GM12873 (cell line): ENCODE measurements at regions not wholly inside any gene's neighbourhood (a gene's known extent, or its start where the extent isn't known, plus 50 kb on each side); places are given as distances from the start of the nearest gene placed in this dataset.

Source experiments
- CTCF ChIP-seq: IDR thresholded peaks from 2 replicates; pipeline ENCODE4 v1.5.1; 2012; ENCODE audit warnings: low read depth, mild to moderate bottlenecking, moderate library complexity, low read length, control low read depth; ENCODE audit not compliant: insufficient read depth; ENCODE audit errors: missing control alignments

DNA sequence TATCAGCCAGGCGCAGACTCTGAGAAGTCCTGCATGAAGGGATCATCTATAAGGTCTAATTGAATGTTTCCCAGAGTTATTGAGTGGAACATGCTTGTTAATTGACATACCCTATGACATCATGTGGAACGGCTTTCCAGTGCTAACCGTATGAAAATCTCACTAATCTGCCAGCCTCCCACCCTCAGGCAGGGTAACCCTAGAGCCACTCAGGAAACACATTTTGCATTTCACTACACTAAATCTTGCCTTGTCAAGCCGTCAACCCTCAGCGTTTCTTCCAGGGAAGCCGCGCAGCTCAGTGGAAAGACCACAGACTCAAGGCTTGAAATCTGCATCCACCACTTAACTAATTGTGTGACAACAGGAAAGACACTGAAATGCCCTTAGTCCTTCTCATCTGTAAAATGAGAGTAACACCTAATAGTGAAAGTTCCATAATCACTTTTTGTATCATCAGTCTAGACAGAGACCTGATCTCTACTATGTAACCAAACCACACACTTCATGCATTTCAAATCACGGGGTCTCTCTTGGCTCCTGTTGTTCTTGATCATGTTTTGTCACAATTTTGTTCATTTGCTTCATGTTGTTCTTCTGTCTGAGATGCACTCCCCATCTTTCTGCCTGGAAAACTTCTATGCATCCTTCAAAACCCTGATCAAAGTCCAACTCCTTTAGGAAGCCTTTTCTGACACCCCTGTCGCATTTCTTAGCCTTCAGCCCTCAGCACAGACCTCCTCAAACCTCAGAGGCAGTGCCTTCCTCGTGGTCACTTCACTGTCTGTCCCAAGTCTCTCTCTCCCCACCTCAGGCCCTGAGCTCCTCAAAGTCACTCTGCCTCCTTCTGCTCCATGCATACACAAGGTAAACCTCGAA lies 246.5 kb downstream of the TOMM20 start:
- TF ChIP-seq CTCF = no peak

DNA sequence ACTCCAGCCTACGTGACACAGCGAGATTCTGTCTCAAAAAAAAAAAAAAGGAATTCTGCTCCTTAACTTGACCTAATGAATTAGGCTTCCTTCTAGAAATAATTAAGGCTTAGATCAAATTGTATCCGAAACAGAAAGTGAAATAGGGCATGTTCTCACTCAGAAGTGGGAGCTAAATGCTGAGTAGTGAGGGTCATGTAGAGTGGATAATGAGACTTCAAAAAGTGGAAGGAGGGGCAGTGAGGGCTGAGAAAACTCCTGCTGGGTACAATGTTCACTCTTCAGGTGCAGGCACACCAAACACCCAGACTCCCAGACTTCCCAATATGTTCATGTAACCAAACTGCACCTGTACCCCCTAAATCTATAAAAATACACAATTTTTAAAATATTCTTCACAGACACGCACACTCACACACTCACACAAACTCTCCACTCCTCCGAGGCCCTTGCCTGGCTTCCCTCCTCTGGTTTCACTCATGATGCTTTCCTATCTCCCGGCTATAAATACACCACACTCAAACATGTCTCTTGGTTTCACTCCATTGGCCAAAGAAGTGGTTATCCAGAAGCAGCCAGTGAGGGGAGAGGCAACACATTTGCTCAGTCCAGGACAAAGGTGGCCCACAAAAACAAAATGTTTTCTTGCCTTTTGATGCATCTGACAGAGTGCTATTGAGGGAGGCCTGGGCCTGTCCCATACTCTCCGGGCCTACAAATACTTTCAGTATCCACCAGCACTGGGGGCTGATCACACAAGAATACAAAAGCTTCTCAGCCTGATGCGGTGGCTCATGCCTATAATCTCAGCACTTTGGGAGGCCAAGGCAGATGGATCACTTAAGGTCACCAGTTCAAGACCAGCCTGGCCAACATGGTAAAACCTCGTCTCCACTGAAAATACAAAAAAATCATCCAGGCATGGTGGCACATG lies 249.2 kb downstream of the TOMM20 start:
- TF ChIP-seq CTCF = no peak

DNA sequence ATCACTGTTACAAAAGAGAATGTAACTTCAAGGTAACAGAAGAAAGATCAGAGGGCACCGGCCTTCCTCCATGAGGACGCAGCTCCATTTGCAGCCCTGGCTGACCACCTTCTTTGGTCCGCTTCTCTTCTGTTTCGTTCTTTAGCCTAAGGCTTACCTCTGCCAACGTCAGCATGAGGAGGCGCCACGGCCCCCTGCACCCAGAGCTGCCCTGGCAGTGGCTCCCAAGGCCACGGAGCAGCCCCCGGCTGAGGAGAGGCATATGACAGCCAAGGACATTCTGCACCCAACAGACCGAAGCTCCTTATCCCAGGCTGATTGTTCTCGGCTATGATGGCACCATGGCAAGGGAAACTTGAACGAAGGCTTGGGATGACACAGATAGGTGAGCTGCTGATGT lies 250.3 kb downstream of the TOMM20 start:
- TF ChIP-seq CTCF = no peak

GRCh38 chr1:234877761-234878160 lies 250.9 kb downstream of the TOMM20 start:
- no peak for TF ChIP-seq CTCF

DNA sequence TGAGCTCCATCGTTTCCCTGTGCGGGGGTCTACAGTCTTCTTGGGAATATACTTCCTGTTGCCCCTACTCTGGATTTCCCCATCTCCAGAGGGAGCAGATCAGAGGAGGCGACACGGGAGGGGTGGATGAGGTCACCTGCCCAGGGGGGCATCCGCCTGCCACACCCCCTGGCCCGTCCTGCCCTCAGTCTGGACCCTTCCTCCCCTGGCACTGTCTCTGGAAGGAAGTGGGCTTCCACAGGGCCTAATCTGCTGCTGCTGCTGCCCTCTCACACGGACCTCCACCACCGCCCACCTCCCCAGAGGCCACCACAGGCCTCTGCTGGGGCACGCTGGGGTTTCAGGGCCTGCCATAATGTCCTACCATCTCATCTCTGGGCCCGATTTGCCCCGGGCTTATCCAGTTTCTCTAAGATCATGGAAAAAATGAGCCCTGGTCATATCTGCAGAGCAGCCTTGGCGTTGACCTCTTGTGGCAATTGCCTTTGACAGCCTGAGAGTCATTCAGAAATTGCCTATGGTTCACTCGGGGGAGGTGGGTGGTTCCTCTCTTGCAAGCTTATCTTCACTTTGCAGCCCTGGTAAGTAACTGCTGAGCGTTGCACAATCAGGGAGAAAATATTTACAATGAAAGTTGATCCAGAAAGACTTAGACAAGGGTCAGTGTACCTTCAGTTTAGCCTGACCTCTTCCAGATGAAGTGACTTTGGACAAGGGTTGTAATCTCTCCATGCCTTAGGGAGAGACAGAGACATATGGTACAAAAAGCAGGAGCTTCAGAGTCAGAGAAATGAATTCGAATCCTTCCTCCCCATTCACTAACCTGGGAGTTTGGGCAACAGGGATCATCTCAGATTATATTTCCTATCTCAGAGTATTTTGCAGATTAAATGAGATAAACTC lies 252.4 kb downstream of the TOMM20 start:
- TF ChIP-seq CTCF = no peak

- TF ChIP-seq CTCF = no peak
These were observed 253.2 kb downstream of the TOMM20 start for GRCh38 chr1:234875328-234875952.
